A549 (cell line): ENCODE measurements at regions not wholly inside any gene's neighbourhood (a gene's known extent, or its start where the extent isn't known, plus 50 kb on each side); places are given as distances from the start of the nearest gene placed in this dataset.
"Not testable (repeated sequence)": the region's sequence is repeated elsewhere in the genome, so short reads cannot be mapped to it uniquely, and the experiment has no call there.

ENCODE experiments used
- BHLHE40 ChIP-seq: IDR thresholded peaks from 2 replicates; pipeline ENCODE4 v1.6.1; 2012; ENCODE audit warnings: low read depth, low read length, inconsistent platforms
- CEBPB ChIP-seq, 2 experiments: fragments of >200 bp in 1 of 2; sonication (Bioruptor Twin) in 1 of 2; formaldehyde crosslinking in 1 of 2; IDR thresholded peaks; 2 replicates each; pipeline ENCODE4 v1.6.1; 2012 to 2016
- CTCF ChIP-seq: fragments of >200 bp; sonication (Bioruptor Twin); formaldehyde crosslinking; IDR thresholded peaks from 3 replicates; pipeline ENCODE4 v1.5.1; 2016
- EP300 ChIP-seq, 2 experiments: fragments of >200 bp; sonication (Bioruptor Twin); formaldehyde crosslinking; IDR thresholded peaks; 2 replicates in 1 of 2; 3 replicates in 1 of 2; pipeline ENCODE4 v1.6.1; 2016 to 2017
- JUN ChIP-seq, 2 experiments: fragments of >200 bp; sonication (Bioruptor Twin); formaldehyde crosslinking; IDR thresholded peaks; 2 replicates in 1 of 2; 3 replicates in 1 of 2; pipeline ENCODE4 v1.6.1; 2016 to 2017
- JUNB ChIP-seq: fragments of >200 bp; sonication (Bioruptor Twin); formaldehyde crosslinking; IDR thresholded peaks from 2 replicates; pipeline ENCODE4 v1.6.1; 2016
- KDM1A ChIP-seq: fragments of 200-600 bp; sonication (generic); IDR thresholded peaks from 2 replicates; pipeline ENCODE4 v1.6.1; 2016; ENCODE audit warnings: low read depth, mild to moderate bottlenecking
- MYC ChIP-seq: IDR thresholded peaks from 2 replicates; pipeline ENCODE4 v1.6.1; 2012; ENCODE audit warnings: mild to moderate bottlenecking, inconsistent platforms, low read length, improper control_type of control experiment, borderline replicate concordance
- PHF8 ChIP-seq: fragments of 200-600 bp; sonication (generic); IDR thresholded peaks from 2 replicates; pipeline ENCODE4 v1.6.1; 2016; ENCODE audit warnings: low read depth, mild to moderate bottlenecking, antibody characterized with exemption, moderate library complexity, borderline replicate concordance
- POLR2A ChIP-seq: IDR thresholded peaks from 2 replicates; pipeline ENCODE4 v1.6.1; 2012; ENCODE audit warnings: mild to moderate bottlenecking, low read length
- RCOR1 ChIP-seq: fragments of 150-350 bp; IDR thresholded peaks from 2 replicates; pipeline ENCODE4 v1.6.1; 2014; ENCODE audit warnings: antibody characterized with exemption, low read length, low read depth
- TF ChIP-seq, protein P1 (sequence below): fragments of 200-600 bp; sonication (generic); IDR thresholded peaks from 2 replicates; pipeline ENCODE4 v1.6.1; 2016; ENCODE audit warnings: antibody characterized with exemption, mild to moderate bottlenecking, moderate library complexity

DNA sequence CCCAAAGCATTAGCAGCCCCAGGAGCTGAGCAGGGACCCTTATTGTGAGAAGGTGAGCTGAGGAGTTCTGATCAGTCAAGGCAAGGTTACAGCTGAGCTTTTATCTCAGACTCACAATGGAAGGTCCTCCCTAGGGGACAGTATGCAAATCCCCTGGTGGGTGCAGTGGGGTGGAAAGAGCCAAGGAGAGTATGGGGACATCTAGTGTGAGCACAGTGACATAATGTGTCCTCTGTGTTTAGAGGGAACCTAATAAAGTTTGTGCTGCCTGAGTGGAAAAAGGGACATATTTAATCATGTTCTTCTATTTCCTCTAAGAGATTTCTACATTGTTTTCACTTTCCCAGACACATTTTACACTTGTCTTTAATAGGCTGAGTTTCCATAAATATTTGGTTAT lies 438.0 kb downstream of the RPIA start:
- TF ChIP-seq PHF8; CTCF; EP300 (IDR thresholded peaks at IDR 0.05); POLR2A; RCOR1; BHLHE40; CEBPB (IDR thresholded peaks at IDR 0.05); MYC; JUNB; JUN (IDR thresholded peaks at IDR 0.05); KDM1A: not testable (repeated sequence)
- TF ChIP-seq, protein P1, sequence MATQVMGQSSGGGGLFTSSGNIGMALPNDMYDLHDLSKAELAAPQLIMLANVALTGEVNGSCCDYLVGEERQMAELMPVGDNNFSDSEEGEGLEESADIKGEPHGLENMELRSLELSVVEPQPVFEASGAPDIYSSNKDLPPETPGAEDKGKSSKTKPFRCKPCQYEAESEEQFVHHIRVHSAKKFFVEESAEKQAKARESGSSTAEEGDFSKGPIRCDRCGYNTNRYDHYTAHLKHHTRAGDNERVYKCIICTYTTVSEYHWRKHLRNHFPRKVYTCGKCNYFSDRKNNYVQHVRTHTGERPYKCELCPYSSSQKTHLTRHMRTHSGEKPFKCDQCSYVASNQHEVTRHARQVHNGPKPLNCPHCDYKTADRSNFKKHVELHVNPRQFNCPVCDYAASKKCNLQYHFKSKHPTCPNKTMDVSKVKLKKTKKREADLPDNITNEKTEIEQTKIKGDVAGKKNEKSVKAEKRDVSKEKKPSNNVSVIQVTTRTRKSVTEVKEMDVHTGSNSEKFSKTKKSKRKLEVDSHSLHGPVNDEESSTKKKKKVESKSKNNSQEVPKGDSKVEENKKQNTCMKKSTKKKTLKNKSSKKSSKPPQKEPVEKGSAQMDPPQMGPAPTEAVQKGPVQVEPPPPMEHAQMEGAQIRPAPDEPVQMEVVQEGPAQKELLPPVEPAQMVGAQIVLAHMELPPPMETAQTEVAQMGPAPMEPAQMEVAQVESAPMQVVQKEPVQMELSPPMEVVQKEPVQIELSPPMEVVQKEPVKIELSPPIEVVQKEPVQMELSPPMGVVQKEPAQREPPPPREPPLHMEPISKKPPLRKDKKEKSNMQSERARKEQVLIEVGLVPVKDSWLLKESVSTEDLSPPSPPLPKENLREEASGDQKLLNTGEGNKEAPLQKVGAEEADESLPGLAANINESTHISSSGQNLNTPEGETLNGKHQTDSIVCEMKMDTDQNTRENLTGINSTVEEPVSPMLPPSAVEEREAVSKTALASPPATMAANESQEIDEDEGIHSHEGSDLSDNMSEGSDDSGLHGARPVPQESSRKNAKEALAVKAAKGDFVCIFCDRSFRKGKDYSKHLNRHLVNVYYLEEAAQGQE = not testable (repeated sequence)
